ENCODE measurements at regions not wholly inside any gene's neighbourhood (a gene's known extent, or its start where the extent isn't known, plus 50 kb on each side); places are given as distances from the start of the nearest gene placed in this dataset.

DNA sequence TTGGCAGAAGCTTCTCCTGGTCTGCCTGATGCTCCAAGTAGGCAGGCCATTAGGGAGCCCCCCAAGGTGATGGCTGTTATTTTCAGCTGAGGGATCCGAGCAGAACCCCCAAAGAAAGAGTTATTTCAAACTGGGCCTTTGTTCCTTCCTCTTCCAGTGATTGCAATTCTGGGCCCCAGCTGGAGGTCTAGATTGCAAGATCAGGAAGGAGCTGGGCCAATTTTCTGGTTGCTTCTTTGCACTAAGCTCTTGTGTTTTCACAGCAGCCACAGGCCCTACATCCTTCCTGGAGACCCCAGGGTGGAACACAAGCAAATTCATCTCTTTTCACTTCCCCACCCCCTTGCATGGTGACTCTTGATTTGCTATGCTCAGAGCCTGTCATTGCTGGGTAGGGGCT lies 215.0 kb downstream of the SEMA6A start:
- H3K27me3 ChIP-seq (ENCODE audit: control insufficient read depth, extremely low read depth, insufficient read depth, low read length) = peaks cover 7% of the 10 kb centered on the region
- H2AFZ ChIP-seq (ENCODE audit: control insufficient read depth, low read length) = no peak overlapping the region
- no peak overlapping the region for H3K27ac ChIP-seq (ENCODE audit: control insufficient read depth, insufficient read depth, low read length)
- H3K79me2 ChIP-seq (ENCODE audit: control insufficient read depth, insufficient read depth, low read length) = no peaks in the 10 kb centered on the region
- H3K4me3 ChIP-seq (ENCODE audit: control insufficient read depth in 2 of 3, extremely low read depth in 1 of 3, insufficient read depth in 2 of 3, low read depth in 1 of 3, low read length in 3 of 3) = no peak overlapping the region
- no peak overlapping the region for H3K9ac ChIP-seq (ENCODE audit: control insufficient read depth, extremely low read depth, insufficient read depth, low read length)
- H3K4me2 ChIP-seq (ENCODE audit: control insufficient read depth, extremely low read depth, insufficient read depth, low read depth, low read length) = no peak overlapping the region
- no peaks in the 10 kb centered on the region for H3K9me1 ChIP-seq (ENCODE audit: control insufficient read depth, extremely low read depth, insufficient read depth, low read length)
- no peaks in the 10 kb centered on the region for H3K36me3 ChIP-seq (ENCODE audit: control insufficient read depth in 2 of 2, extremely low read depth in 1 of 2, insufficient read depth in 2 of 2, low read length in 2 of 2)
- no peak for FAIRE-seq
- TF ChIP-seq, protein P1, sequence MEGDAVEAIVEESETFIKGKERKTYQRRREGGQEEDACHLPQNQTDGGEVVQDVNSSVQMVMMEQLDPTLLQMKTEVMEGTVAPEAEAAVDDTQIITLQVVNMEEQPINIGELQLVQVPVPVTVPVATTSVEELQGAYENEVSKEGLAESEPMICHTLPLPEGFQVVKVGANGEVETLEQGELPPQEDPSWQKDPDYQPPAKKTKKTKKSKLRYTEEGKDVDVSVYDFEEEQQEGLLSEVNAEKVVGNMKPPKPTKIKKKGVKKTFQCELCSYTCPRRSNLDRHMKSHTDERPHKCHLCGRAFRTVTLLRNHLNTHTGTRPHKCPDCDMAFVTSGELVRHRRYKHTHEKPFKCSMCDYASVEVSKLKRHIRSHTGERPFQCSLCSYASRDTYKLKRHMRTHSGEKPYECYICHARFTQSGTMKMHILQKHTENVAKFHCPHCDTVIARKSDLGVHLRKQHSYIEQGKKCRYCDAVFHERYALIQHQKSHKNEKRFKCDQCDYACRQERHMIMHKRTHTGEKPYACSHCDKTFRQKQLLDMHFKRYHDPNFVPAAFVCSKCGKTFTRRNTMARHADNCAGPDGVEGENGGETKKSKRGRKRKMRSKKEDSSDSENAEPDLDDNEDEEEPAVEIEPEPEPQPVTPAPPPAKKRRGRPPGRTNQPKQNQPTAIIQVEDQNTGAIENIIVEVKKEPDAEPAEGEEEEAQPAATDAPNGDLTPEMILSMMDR (optimal IDR thresholded peaks at IDR 0.05 in 1 of 3, IDR thresholded peaks at IDR 0.05 in 1 of 3, conservative IDR thresholded peaks at IDR 0.05 in 1 of 3; ENCODE audit: extremely low read depth in 1 of 3, insufficient read depth in 2 of 3, low read length in 3 of 3) = no peak
- no peak for TF ChIP-seq EZH2 (IDR thresholded peaks at IDR 0.05; ENCODE audit: low read length)
- no peaks in the 10 kb centered on the region for H3K9me3 ChIP-seq (ENCODE audit: control insufficient read depth, low read depth, low read length)
- DNase-seq (ENCODE audit: low read depth, low spot score) = no peak
- dilution Hi-C loops (cut with MboI; ENCODE audit: extremely low pct_ligation_motif_present, low sequenced_read_pairs) = no loop called here
- no peaks in the 10 kb centered on the region for H3K4me1 ChIP-seq (ENCODE audit: control insufficient read depth, extremely low read depth, insufficient read depth, low read length)
- no peaks in the 10 kb centered on the region for H4K20me1 ChIP-seq (ENCODE audit: control insufficient read depth, extremely low read depth, insufficient read depth, low read length)

- Histone ChIP-seq H3K27me3 (ENCODE audit: control insufficient read depth, extremely low read depth, insufficient read depth, low read length) (peaks cover 7% of the 10 kb centered on the region), H3K9me3 (ENCODE audit: control insufficient read depth, low read depth, low read length) (no peaks in the 10 kb centered on the region), H3K9me1 (ENCODE audit: control insufficient read depth, extremely low read depth, insufficient read depth, low read length) (no peaks in the 10 kb centered on the region), H3K36me3 (ENCODE audit: control insufficient read depth in 2 of 2, extremely low read depth in 1 of 2, insufficient read depth in 2 of 2, low read length in 2 of 2) (no peaks in the 10 kb centered on the region), H3K4me3 (ENCODE audit: control insufficient read depth in 2 of 3, extremely low read depth in 1 of 3, insufficient read depth in 2 of 3, low read depth in 1 of 3, low read length in 3 of 3) (no peak overlapping the region), H4K20me1 (ENCODE audit: control insufficient read depth, extremely low read depth, insufficient read depth, low read length) (no peaks in the 10 kb centered on the region), H3K4me1 (ENCODE audit: control insufficient read depth, extremely low read depth, insufficient read depth, low read length) (no peaks in the 10 kb centered on the region), H3K9ac (ENCODE audit: control insufficient read depth, extremely low read depth, insufficient read depth, low read length) (no peak overlapping the region), H3K79me2 (ENCODE audit: control insufficient read depth, insufficient read depth, low read length) (no peaks in the 10 kb centered on the region), H2AFZ (ENCODE audit: control insufficient read depth, low read length) (no peak overlapping the region), H3K27ac (ENCODE audit: control insufficient read depth, insufficient read depth, low read length) (no peak overlapping the region), H3K4me2 (ENCODE audit: control insufficient read depth, extremely low read depth, insufficient read depth, low read depth, low read length) (no peak overlapping the region)
- DNase-seq (ENCODE audit: low read depth, low spot score) (no peak), FAIRE-seq (no peak)
- TF ChIP-seq, protein P1 (optimal IDR thresholded peaks at IDR 0.05 in 1 of 3, IDR thresholded peaks at IDR 0.05 in 1 of 3, conservative IDR thresholded peaks at IDR 0.05 in 1 of 3; ENCODE audit: extremely low read depth in 1 of 3, insufficient read depth in 2 of 3, low read length in 3 of 3) = no peak
- TF ChIP-seq EZH2 (IDR thresholded peaks at IDR 0.05; ENCODE audit: low read length) = no peak
- dilution Hi-C loops (cut with MboI; ENCODE audit: extremely low pct_ligation_motif_present, low sequenced_read_pairs) = no loop called here
Observed at GRCh38 chr5:116358911-116359418, 215.7 kb downstream of the SEMA6A start.

Data from keratinocyte (primary cell).